ENCODE measurements at regions not wholly inside any gene's neighbourhood (a gene's known extent, or its start where the extent isn't known, plus 50 kb on each side); places are given as distances from the start of the nearest gene placed in this dataset.

GRCh38 chr15:95323796-95324195 lies 1006.7 kb upstream of the NR2F2 start:
- Histone ChIP-seq H3K23ac (ENCODE audit: insufficient read length) (no peak overlapping the region), H3K23me2 (ENCODE audit: low read depth, low read length) (peaks cover 4% of the 10 kb centered on the region; the same call in 1 of the 2 replicates), H3K4me1 (replicated peaks in 1 of 4; ENCODE audit: control insufficient read depth in 3 of 4, insufficient read depth in 4 of 4, low read length in 3 of 4) (peaks cover 0 to 3% (median under 1%) of the 10 kb centered on the region in 4 experiments; a peak in 3 of 7 replicates), H4K5ac (ENCODE audit: insufficient read length, low read depth, low read length) (no peak overlapping the region), H3K27ac (ENCODE audit: low read depth, low read length) (no peak overlapping the region), H3K9ac (replicated peaks in 1 of 4; ENCODE audit: extremely low read depth in 1 of 4, low read depth in 3 of 4, low read length in 3 of 4) (no peak overlapping the region), H4K20me1 (replicated peaks in 1 of 2; ENCODE audit: control insufficient read depth in 1 of 2, insufficient read depth in 2 of 2, low read length in 2 of 2) (no peaks in the 10 kb centered on the region), H2BK12ac (ENCODE audit: low read depth, low read length) (no peak overlapping the region), H2BK5ac (ENCODE audit: low read depth, low read length) (no peak overlapping the region), H4K8ac (ENCODE audit: extremely low read depth, insufficient read depth, low read length) (no peak overlapping the region), H3K36me3 (ENCODE audit: control insufficient read depth in 2 of 4, insufficient read depth in 4 of 4, low read length in 3 of 4) (no peaks in the 10 kb centered on the region), H3K27me3 (replicated peaks in 1 of 4; ENCODE audit: control insufficient read depth in 3 of 4, extremely low read depth in 1 of 4, insufficient read depth in 3 of 4, low read length in 3 of 4) (peaks cover 0 to 16% (median 12%) of the 10 kb centered on the region in 4 experiments; a peak in 5 of 7 replicates), H3K14ac (ENCODE audit: insufficient read length) (no peak overlapping the region), H3K79me2 (ENCODE audit: control insufficient read depth in 1 of 2, insufficient read depth in 2 of 2, low read length in 2 of 2) (no peaks in the 10 kb centered on the region), H2BK15ac (ENCODE audit: low read length) (no peak overlapping the region), H4K91ac (replicated peaks; ENCODE audit: insufficient read length, low read length) (no peak overlapping the region), H3K18ac (ENCODE audit: extremely low read depth, low read length) (no peak overlapping the region), H3K79me1 (ENCODE audit: low read depth, low read length) (no peaks in the 10 kb centered on the region), H2AK5ac (ENCODE audit: low read depth, low read length) (no peak overlapping the region), H2BK120ac (replicated peaks; ENCODE audit: low read depth, low read length) (no peak overlapping the region), H3K4ac (replicated peaks; ENCODE audit: insufficient read length, low read depth, low read length) (no peak overlapping the region), H3K4me3 (ENCODE audit: extremely low read depth in 1 of 4, insufficient read depth in 2 of 4, low read depth in 3 of 4, low read length in 4 of 4) (no peak overlapping the region), H3K56ac (replicated peaks; ENCODE audit: insufficient read length, low read depth, low read length) (no peak overlapping the region), H2BK20ac (ENCODE audit: low read length) (no peak overlapping the region), H3K9me3 (ENCODE audit: insufficient read depth in 2 of 2, low read depth in 1 of 2, low read length in 1 of 2) (no peaks in the 10 kb centered on the region), H2AFZ (ENCODE audit: low read length) (no peak overlapping the region), H3K4me2 (ENCODE audit: insufficient read depth in 1 of 2, low read depth in 2 of 2, low read length in 2 of 2) (no peak overlapping the region)
- ChIA-PET POLR2A (ENCODE audit: partially characterized antibody) (no interaction called here), CTCF (ENCODE audit: partially characterized antibody) (interaction anchor here (1.2 to 1.8 kb wide), 2 partner anchors 9 to 86 kb away, joined by 3 to 4 read pairs; no protein-coding TSS in a partner anchor)
- TF ChIP-seq FOSL1 (IDR thresholded peaks at IDR 0.05; ENCODE audit: insufficient read depth, low read depth, low read length): no peak
- TF ChIP-seq, protein P1, sequence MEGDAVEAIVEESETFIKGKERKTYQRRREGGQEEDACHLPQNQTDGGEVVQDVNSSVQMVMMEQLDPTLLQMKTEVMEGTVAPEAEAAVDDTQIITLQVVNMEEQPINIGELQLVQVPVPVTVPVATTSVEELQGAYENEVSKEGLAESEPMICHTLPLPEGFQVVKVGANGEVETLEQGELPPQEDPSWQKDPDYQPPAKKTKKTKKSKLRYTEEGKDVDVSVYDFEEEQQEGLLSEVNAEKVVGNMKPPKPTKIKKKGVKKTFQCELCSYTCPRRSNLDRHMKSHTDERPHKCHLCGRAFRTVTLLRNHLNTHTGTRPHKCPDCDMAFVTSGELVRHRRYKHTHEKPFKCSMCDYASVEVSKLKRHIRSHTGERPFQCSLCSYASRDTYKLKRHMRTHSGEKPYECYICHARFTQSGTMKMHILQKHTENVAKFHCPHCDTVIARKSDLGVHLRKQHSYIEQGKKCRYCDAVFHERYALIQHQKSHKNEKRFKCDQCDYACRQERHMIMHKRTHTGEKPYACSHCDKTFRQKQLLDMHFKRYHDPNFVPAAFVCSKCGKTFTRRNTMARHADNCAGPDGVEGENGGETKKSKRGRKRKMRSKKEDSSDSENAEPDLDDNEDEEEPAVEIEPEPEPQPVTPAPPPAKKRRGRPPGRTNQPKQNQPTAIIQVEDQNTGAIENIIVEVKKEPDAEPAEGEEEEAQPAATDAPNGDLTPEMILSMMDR (IDR thresholded peaks at IDR 0.05; ENCODE audit: control extremely low read depth in 1 of 3, insufficient read depth in 1 of 3, low read depth in 1 of 3, low read length in 3 of 3): no peak
- no peak for TF ChIP-seq KDM5A (IDR thresholded peaks at IDR 0.05; ENCODE audit: low read length)
- TF ChIP-seq TBP (IDR thresholded peaks at IDR 0.05; ENCODE audit: low read depth, low read length): no peak
- no peak for TF ChIP-seq CBX5 (IDR thresholded peaks at IDR 0.05; ENCODE audit: low read depth, low read length)
- TF ChIP-seq MAFK (IDR thresholded peaks at IDR 0.05; ENCODE audit: low read depth, low read length): no peak
- no peak for TF ChIP-seq ASH2L (IDR thresholded peaks at IDR 0.05; ENCODE audit: low read length)
- 94% methylated on average over 7 of the region's 7 CpGs; no CpG with 5 or more reads in 1 of the 2 experiments for WGBS, 2 experiments (ENCODE audit: extremely low coverage in 1 of 2, insufficient coverage in 1 of 2, insufficient read length in 1 of 2, insufficient replicate concordance in 2 of 2, low coverage in 1 of 2, low lambda C conversion rate in 2 of 2, missing lambda C conversion rate in 1 of 2)
- no peak for DNase-seq (ENCODE audit: low read depth in 1 of 2, low spot score in 2 of 2)
- no peak for FAIRE-seq

Data from H1 (cell line).